ENCODE measurements at regions not wholly inside any gene's neighbourhood (a gene's known extent, or its start where the extent isn't known, plus 50 kb on each side); places are given as distances from the start of the nearest gene placed in this dataset.
"Not testable (repeated sequence)": the region's sequence is repeated elsewhere in the genome, so short reads cannot be mapped to it uniquely, and the experiment has no call there.

- TF ChIP-seq, protein P1, sequence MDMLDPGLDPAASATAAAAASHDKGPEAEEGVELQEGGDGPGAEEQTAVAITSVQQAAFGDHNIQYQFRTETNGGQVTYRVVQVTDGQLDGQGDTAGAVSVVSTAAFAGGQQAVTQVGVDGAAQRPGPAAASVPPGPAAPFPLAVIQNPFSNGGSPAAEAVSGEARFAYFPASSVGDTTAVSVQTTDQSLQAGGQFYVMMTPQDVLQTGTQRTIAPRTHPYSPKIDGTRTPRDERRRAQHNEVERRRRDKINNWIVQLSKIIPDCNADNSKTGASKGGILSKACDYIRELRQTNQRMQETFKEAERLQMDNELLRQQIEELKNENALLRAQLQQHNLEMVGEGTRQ (IDR thresholded peaks at IDR 0.05; ENCODE audit: borderline replicate concordance, low read depth, low read length) = not testable (repeated sequence)
- TF ChIP-seq EZH2phosphoT487 (IDR thresholded peaks at IDR 0.05; ENCODE audit: borderline replicate concordance, low read depth); REST (IDR thresholded peaks at IDR 0.05; ENCODE audit: low read depth, low read length); CTCF (IDR thresholded peaks at IDR 0.05); FOXJ3 (CRISPR knock-in tag; IDR thresholded peaks at IDR 0.05); ELF1 (IDR thresholded peaks at IDR 0.05); GATA2 (CRISPR knock-in tag; IDR thresholded peaks at IDR 0.05); TAF1 (IDR thresholded peaks at IDR 0.05; ENCODE audit: borderline replicate concordance, low read depth, low read length); JUND (IDR thresholded peaks at IDR 0.05); GABPA (IDR thresholded peaks at IDR 0.05; ENCODE audit: low read depth): not testable (repeated sequence)
- TF ChIP-seq, protein P2, sequence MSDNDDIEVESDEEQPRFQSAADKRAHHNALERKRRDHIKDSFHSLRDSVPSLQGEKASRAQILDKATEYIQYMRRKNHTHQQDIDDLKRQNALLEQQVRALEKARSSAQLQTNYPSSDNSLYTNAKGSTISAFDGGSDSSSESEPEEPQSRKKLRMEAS (IDR thresholded peaks at IDR 0.05; ENCODE audit: low read depth) = not testable (repeated sequence)
Measured at GRCh38 chr17:30713805-30714204, 110.7 kb downstream of the CRLF3 start.
